ENCODE measurements at regions not wholly inside any gene's neighbourhood (a gene's known extent, or its start where the extent isn't known, plus 50 kb on each side); places are given as distances from the start of the nearest gene placed in this dataset.

- no peak for TF ChIP-seq EZH2 (IDR thresholded peaks at IDR 0.05; ENCODE audit: borderline replicate concordance, insufficient read depth, low read length, poor library complexity, severe bottlenecking)
- TF ChIP-seq POLR2AphosphoS5 (IDR thresholded peaks at IDR 0.05): peak; percentile 70
- peak; percentile 63 for TF ChIP-seq EP300 (conservative IDR thresholded peaks at IDR 0.05; ENCODE audit: poor library complexity, severe bottlenecking)
- TF ChIP-seq, protein P1, sequence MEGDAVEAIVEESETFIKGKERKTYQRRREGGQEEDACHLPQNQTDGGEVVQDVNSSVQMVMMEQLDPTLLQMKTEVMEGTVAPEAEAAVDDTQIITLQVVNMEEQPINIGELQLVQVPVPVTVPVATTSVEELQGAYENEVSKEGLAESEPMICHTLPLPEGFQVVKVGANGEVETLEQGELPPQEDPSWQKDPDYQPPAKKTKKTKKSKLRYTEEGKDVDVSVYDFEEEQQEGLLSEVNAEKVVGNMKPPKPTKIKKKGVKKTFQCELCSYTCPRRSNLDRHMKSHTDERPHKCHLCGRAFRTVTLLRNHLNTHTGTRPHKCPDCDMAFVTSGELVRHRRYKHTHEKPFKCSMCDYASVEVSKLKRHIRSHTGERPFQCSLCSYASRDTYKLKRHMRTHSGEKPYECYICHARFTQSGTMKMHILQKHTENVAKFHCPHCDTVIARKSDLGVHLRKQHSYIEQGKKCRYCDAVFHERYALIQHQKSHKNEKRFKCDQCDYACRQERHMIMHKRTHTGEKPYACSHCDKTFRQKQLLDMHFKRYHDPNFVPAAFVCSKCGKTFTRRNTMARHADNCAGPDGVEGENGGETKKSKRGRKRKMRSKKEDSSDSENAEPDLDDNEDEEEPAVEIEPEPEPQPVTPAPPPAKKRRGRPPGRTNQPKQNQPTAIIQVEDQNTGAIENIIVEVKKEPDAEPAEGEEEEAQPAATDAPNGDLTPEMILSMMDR (IDR thresholded peaks at IDR 0.05; ENCODE audit: poor library complexity, severe bottlenecking): peak; percentile 85
- TF ChIP-seq REST (IDR thresholded peaks at IDR 0.05; ENCODE audit: borderline replicate concordance): no peak
- peak; percentile 50 for TF ChIP-seq TAF1 (IDR thresholded peaks at IDR 0.05; ENCODE audit: low read depth)
Observed at GRCh38 chr1:81305997-81306452, 494.7 kb upstream of the ADGRL2 start.

Data from neural cell (in vitro differentiated cells).